Aorta (tissue), 5 donors: ENCODE measurements at regions not wholly inside any gene's neighbourhood (a gene's known extent, or its start where the extent isn't known, plus 50 kb on each side); places are given as distances from the start of the nearest gene placed in this dataset.

Experiments
- ATAC-seq: fragments of 200-7000 bp; cut with Tn5 transposase; one replicate; pipeline ENCODE4 v1.9.1; 2022; ENCODE audit warnings: moderate library complexity; ENCODE audit not compliant: low FRiP score
- DNase-seq, 2 donors: peaks; one replicate each; pipeline ENCODE4 v3.0.0-alpha.2; 2020
- H3K27ac ChIP-seq, 2 donors: one replicate each; pipeline ENCODE4 v1.5.1; 2013; ENCODE audit warnings: low read length in 2 of 2, mild to moderate bottlenecking in 2 of 2, moderate library complexity in 2 of 2, control low read depth in 1 of 2, inconsistent platforms in 1 of 2, low read depth in 1 of 2
- H3K27me3 ChIP-seq, 2 donors: one replicate each; pipeline ENCODE4 v1.6.1; 2013; ENCODE audit warnings: control low read depth in 1 of 2, low read length in 1 of 2, mild to moderate bottlenecking in 1 of 2, moderate library complexity in 1 of 2; ENCODE audit not compliant: insufficient read depth in 2 of 2, control insufficient read depth in 1 of 2
- H3K36me3 ChIP-seq, 2 donors: one replicate each; pipeline ENCODE4 v1.6.1; 2013; ENCODE audit warnings: control low read depth in 1 of 2, low read length in 1 of 2, mild to moderate bottlenecking in 1 of 2; ENCODE audit not compliant: insufficient read depth in 2 of 2, control insufficient read depth in 1 of 2
- H3K4me1 ChIP-seq, 2 donors: one replicate each; pipeline ENCODE4 v1.6.1; 2013; ENCODE audit warnings: low read length in 2 of 2, control low read depth in 1 of 2, mild to moderate bottlenecking in 1 of 2, moderate library complexity in 1 of 2; ENCODE audit not compliant: insufficient read depth in 2 of 2, control insufficient read depth in 1 of 2
- H3K4me3 ChIP-seq, 2 donors: one replicate each; pipeline ENCODE4 v1.5.1; 2013; ENCODE audit warnings: low read length in 2 of 2, control low read depth in 1 of 2, mild to moderate bottlenecking in 1 of 2
- H3K9me3 ChIP-seq: one replicate; pipeline ENCODE4 v1.6.1; 2013; ENCODE audit warnings: mild to moderate bottlenecking, low read length; ENCODE audit not compliant: control insufficient read depth
- WGBS, 2 donors: extraction: QIAGEN DNeasy Blood & Tissue Kit; methylation state at CpG; one replicate each; pipeline ENCODE4 v1.1.7; 2013; 5-methylcytosine and 5-hydroxymethylcytosine counted together
- intact Hi-C, 2 donors: fragments of 100-400 bp; cut with DNase I; formaldehyde crosslinking; loops; one replicate each; pipeline versions ENCODE4 v1.14.2 to v1.15.0; 2022
- donor health status: healthy with polysubstance abuse.
- donor health status: Bipolar disorder and iron deficiency.
- donor health status: DM: no; HTN: no; CAD: no.
- donor health status: DM: no; HTN: no; CAD: no.
- donor health status: DM: yes; HTN: yes; CAD: no.

GRCh38 chr1:190540366-190540765, 62.7 kb upstream of the BRINP3 start:
- DNase-seq = no peak
- no peak for ATAC-seq
- no peaks in the 10 kb centered on the region for H3K9me3 ChIP-seq
- no peak overlapping the region for H3K27ac ChIP-seq
- no peak overlapping the region for H3K4me3 ChIP-seq
- H3K4me1 ChIP-seq = no peaks in the 10 kb centered on the region
- intact Hi-C loops = no loop called here
- H3K36me3 ChIP-seq = no peaks in the 10 kb centered on the region
- no peaks in the 10 kb centered on the region for H3K27me3 ChIP-seq

DNA sequence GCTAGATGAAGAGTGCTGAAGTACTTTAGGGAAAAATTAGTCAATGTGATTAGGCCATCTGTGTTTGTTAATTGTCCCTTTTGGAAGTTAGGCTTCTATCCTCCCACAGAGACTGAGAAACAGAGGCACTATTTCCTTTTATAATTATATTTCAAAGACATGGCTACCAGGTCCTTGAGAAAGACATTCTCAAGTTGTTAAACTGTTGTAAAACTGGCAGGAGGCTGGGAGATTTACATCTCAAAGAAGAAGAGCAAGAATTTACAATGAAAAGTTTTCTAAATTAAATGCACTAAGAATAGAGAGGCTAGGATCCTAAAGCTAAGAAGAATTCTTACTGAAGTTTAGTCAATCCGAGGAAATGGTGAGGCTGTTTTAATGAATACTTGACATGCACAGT, 74.0 kb upstream of the BRINP3 start:
- intact Hi-C loops = no loop called here
- 37 to 44% methylated on average over 1 of the region's 1 CpG for WGBS, 2 donors
- H3K4me3 ChIP-seq = no peak overlapping the region
- no peaks in the 10 kb centered on the region for H3K36me3 ChIP-seq
- no peaks in the 10 kb centered on the region for H3K27me3 ChIP-seq
- H3K27ac ChIP-seq = no peak overlapping the region
- H3K9me3 ChIP-seq = no peaks in the 10 kb centered on the region
- ATAC-seq (no peak), DNase-seq (no peak)
- no peaks in the 10 kb centered on the region for H3K4me1 ChIP-seq

DNA sequence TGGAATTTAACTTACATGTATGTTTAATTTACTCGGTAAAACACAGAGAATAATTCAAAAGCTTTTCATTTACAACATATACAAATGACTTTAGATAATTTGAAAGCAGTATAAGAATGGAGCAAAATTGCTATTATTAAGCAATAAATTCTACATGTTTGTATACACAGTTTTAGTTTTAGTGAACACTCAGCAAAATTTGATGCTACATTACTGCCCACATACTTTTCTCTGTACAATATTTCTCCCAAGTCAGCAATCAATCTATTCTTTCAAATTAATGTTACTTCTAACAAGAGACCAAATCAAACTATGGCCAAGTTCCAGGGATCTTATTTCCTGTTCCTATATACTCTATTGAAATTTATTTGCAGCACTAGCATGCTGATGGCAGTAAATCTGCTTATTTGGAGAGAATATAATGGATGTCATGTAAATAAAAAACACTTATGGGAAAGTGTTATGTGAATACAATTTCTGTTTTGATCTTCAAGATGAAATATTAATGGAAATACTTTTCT, 82.6 kb upstream of the BRINP3 start:
- no peak for DNase-seq
- ATAC-seq = no peak
- H3K36me3 ChIP-seq = no peaks in the 10 kb centered on the region
- no peak overlapping the region for H3K4me3 ChIP-seq
- intact Hi-C loops = no loop called here
- H3K27ac ChIP-seq = no peak overlapping the region
- no peaks in the 10 kb centered on the region for H3K4me1 ChIP-seq
- H3K27me3 ChIP-seq = no peaks in the 10 kb centered on the region
- WGBS, 2 donors = 35 to 44% methylated on average over 1 of the region's 1 CpG
- H3K9me3 ChIP-seq = peaks cover 2% of the 10 kb centered on the region

DNA sequence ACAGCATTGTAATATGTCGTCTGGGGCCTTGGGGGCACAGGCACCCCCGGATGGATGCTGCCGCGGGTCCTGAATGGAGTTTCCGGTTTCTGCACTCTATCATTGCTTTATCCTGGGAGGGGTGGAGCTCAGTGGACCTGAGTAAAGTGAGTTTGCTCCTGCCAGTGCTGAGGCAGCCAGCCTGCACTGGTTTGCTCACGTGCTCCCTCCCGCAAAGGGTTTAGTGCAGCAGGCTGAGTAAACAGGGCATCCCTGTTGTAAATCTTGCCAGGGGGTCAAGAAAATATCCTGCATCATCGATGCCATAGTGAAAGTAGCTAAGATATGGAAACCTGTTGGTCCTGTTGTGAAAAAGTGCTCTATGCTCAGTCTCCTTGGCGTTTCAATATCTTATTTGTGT, 85.6 kb upstream of the BRINP3 start:
- WGBS, 2 donors = 89% methylated on average over 9 of the region's 9 CpGs
- Histone ChIP-seq H3K4me3 (no peak overlapping the region), H3K36me3 (no peaks in the 10 kb centered on the region), H3K27me3 (no peaks in the 10 kb centered on the region), H3K9me3 (peaks cover 2% of the 10 kb centered on the region), H3K4me1 (no peaks in the 10 kb centered on the region), H3K27ac (no peak overlapping the region)
- DNase-seq = no peak
- no peak for ATAC-seq
- intact Hi-C loops = no loop called here

GRCh38 chr1:190564117-190564516, 86.5 kb upstream of the BRINP3 start:
- H3K27ac ChIP-seq = no peak overlapping the region
- H3K4me1 ChIP-seq = no peaks in the 10 kb centered on the region
- no peaks in the 10 kb centered on the region for H3K36me3 ChIP-seq
- no peaks in the 10 kb centered on the region for H3K27me3 ChIP-seq
- no peak for DNase-seq
- WGBS, 2 donors = 76 to 86% methylated on average over 2 of the region's 2 CpGs
- intact Hi-C loops = no loop called here
- no peak overlapping the region for H3K4me3 ChIP-seq
- peaks cover 2% of the 10 kb centered on the region for H3K9me3 ChIP-seq
- ATAC-seq = no peak

DNA sequence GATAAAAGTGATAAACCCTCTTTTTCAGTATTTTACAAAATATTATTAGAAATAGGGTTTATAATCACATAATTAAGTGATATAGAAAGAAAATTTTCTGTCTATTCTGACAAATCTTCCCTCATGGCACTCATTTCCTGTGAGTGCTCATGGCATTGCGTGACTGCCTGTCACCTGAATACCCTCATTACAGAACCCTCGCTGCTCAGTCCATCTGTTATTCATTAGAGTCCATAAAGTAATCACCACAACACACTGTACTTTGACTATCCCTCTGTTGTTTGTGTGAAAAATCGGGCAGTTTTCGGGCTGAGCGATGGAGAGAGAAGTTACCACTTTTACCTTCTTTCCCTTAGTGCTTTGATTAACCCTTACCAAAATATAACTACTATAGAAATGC, 100.4 kb upstream of the BRINP3 start:
- H3K27ac ChIP-seq = no peak overlapping the region
- DNase-seq (no peak), ATAC-seq (no peak)
- peaks cover 0 to 1% of the 10 kb centered on the region in 2 donors for H3K27me3 ChIP-seq
- intact Hi-C loops = no loop called here
- 23 to 33% methylated on average over 5 of the region's 5 CpGs for WGBS, 2 donors
- H3K36me3 ChIP-seq = no peaks in the 10 kb centered on the region
- H3K4me3 ChIP-seq = no peak overlapping the region
- H3K9me3 ChIP-seq = no peaks in the 10 kb centered on the region
- H3K4me1 ChIP-seq = no peaks in the 10 kb centered on the region

DNA sequence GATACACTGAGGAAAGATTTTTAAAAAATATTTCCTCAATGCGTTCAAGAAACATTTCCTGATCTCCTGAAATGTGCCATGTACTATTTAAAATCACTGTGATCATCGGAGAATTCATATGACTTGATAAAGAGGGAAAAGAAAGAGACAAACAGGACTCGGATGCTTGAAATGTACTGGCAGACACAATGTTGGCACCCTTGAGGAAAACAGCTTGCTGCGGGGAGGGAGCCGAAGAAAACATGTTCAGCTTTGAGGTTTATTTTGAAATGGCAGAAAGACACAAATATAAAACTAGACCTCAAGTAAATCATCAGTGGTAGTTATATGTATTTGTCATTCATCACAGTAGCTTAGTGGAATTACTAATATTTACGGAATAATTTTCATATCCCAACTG, 100.9 kb upstream of the BRINP3 start:
- Histone ChIP-seq H3K27me3 (peaks cover 0 to 1% of the 10 kb centered on the region in 2 donors), H3K9me3 (no peaks in the 10 kb centered on the region), H3K4me1 (no peaks in the 10 kb centered on the region), H3K36me3 (no peaks in the 10 kb centered on the region), H3K4me3 (no peak overlapping the region), H3K27ac (no peak overlapping the region)
- intact Hi-C loops = no loop called here
- ATAC-seq (no peak), DNase-seq (no peak)
- 17 to 28% methylated on average over 6 of the region's 6 CpGs for WGBS, 2 donors

DNA sequence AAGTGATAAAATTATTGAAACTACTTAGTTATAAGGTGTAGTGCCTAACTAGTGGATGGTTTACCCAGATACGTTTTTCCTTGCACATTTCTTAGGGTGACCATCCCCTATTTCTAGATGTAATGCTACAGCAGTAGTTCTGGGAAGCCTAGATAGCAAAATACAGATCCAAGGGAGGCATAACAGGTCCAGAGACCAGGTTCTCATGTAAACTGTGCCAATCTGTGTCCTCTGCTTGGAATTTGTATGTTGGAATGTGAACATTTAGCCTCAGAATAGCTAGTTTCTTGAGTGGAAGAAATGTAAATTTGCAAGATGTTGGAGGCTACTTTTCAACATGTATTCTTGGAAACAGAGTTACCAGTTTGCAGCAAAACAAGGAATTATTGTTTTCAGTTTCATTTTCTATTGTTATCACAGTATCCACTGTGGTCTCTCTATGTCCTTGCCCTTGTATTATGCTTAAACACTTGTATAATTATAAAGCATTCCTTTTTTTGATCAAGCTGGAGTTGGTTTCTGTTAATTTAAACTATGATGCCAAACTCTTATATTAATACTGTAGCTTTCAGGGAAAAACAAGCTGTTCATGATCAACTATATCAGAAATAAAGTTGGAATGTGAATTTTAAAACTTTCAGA, 102.0 kb upstream of the BRINP3 start:
- Histone ChIP-seq H3K4me1 (no peaks in the 10 kb centered on the region), H3K4me3 (no peak overlapping the region), H3K27ac (no peak overlapping the region), H3K9me3 (no peaks in the 10 kb centered on the region), H3K36me3 (no peaks in the 10 kb centered on the region), H3K27me3 (peaks cover 0 to 1% of the 10 kb centered on the region in 2 donors)
- ATAC-seq (no peak), DNase-seq (no peak)
- intact Hi-C loops = no loop called here
- 40 to 59% methylated on average over 1 of the region's 1 CpG for WGBS, 2 donors

DNA sequence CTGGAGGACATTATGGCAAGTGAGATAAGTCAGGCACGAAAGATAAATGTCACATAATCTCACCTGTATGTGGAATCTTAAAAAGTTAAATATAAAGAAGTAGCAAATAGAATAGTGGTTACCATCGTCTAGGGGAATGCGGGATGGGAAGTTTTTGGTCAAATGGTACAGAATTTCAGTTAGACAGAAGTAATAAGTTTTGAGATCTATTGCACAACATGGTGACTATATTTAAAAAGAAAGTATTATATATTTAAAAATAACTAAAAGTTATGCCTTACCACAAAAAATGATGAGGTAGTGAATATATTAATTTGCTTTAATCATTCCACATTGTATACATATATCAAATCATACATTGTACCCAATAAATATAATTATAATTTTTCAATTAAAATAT, 106.2 kb upstream of the BRINP3 start:
- DNase-seq (no peak), ATAC-seq (no peak)
- Histone ChIP-seq H3K9me3 (no peaks in the 10 kb centered on the region), H3K4me3 (no peak overlapping the region), H3K27me3 (no peaks in the 10 kb centered on the region), H3K36me3 (no peaks in the 10 kb centered on the region), H3K4me1 (no peaks in the 10 kb centered on the region), H3K27ac (no peak overlapping the region)
- 90 to 95% methylated on average over 3 of the region's 3 CpGs for WGBS, 2 donors
- intact Hi-C loops = no loop called here
